Bronchial epithelial cell (primary cell): ENCODE measurements at regions not wholly inside any gene's neighbourhood (a gene's known extent, or its start where the extent isn't known, plus 50 kb on each side); places are given as distances from the start of the nearest gene placed in this dataset.

ENCODE experiments used
- DNase-seq: peaks from one replicate; pipeline ENCODE4 v3.0.0-alpha.2; 2010; ENCODE audit warnings: low read depth
- FAIRE-seq: peaks from 2 replicates; lab custom pipeline; 2011; peaks lifted over from hg19 to GRCh38; lab: Jason Lieb, UNC
- H3K27me3 ChIP-seq: 2 replicates; pipeline ENCODE4 v1.5.1; 2011; ENCODE audit warnings: low read length; ENCODE audit not compliant: control insufficient read depth, insufficient read depth
- H3K36me3 ChIP-seq: 2 replicates; pipeline ENCODE4 v1.5.1; 2011; ENCODE audit warnings: low read length; ENCODE audit not compliant: control insufficient read depth, insufficient read depth
- H3K4me3 ChIP-seq: 2 replicates; pipeline ENCODE4 v1.5.1; 2011; ENCODE audit warnings: mild to moderate bottlenecking, low read depth, low read length, control low read depth
- TF ChIP-seq, protein P1 (sequence below): IDR thresholded peaks from 2 replicates; pipeline ENCODE4 v1.5.1; 2011; ENCODE audit warnings: mild to moderate bottlenecking, moderate library complexity, low read length, control low read depth, inconsistent platforms; ENCODE audit not compliant: insufficient read depth, severe bottlenecking

DNA sequence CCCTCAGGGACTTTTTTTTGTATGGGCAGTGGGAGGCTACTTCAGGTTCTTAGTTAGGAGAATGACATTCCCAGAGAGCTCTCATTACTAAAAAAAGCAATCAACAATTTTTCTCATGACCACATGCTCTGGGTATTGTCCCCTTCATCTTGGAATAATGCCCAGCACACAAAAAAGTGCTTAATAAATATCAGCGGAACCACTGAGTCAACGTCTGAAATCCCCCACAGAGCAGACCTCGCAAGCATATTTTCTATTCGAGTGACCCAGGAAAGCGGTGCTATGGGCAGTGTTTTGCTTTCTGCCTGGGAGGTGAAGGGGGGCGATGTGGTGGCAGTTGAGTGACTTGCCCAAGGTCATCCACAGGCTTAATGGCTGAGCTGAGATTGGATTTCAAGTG lies 493.4 kb upstream of the ZMIZ1 start:
- peaks cover 5% of the 10 kb centered on the region for H3K27me3 ChIP-seq
- no peaks in the 10 kb centered on the region for H3K36me3 ChIP-seq
- TF ChIP-seq, protein P1, sequence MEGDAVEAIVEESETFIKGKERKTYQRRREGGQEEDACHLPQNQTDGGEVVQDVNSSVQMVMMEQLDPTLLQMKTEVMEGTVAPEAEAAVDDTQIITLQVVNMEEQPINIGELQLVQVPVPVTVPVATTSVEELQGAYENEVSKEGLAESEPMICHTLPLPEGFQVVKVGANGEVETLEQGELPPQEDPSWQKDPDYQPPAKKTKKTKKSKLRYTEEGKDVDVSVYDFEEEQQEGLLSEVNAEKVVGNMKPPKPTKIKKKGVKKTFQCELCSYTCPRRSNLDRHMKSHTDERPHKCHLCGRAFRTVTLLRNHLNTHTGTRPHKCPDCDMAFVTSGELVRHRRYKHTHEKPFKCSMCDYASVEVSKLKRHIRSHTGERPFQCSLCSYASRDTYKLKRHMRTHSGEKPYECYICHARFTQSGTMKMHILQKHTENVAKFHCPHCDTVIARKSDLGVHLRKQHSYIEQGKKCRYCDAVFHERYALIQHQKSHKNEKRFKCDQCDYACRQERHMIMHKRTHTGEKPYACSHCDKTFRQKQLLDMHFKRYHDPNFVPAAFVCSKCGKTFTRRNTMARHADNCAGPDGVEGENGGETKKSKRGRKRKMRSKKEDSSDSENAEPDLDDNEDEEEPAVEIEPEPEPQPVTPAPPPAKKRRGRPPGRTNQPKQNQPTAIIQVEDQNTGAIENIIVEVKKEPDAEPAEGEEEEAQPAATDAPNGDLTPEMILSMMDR = no peak
- no peak overlapping the region for H3K4me3 ChIP-seq
- DNase-seq (no peak), FAIRE-seq (no peak)

DNA sequence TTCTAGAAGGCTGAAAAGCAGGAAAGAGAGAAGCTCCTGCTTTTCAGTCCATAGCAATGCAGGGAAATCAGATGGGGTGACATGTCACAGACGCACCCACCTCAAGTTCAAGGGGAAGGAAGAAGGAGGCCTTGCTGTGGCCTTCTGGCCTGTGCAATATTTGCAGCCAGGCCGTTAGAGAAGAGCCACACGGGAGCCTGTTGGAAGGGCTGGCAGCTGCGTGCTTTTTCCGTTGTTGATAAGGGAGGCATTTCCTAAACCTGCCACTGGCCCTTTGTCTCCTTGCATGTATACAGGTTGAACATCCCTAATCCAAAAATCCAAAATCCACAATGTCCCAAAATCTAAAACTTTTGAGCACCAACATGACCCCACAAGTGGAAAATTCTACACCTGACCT lies 492.5 kb upstream of the ZMIZ1 start:
- TF ChIP-seq, protein P1 = no peak
- no peak for DNase-seq
- Histone ChIP-seq H3K27me3 (peaks cover 5% of the 10 kb centered on the region), H3K36me3 (no peaks in the 10 kb centered on the region), H3K4me3 (no peak overlapping the region)
- FAIRE-seq = no peak

DNA sequence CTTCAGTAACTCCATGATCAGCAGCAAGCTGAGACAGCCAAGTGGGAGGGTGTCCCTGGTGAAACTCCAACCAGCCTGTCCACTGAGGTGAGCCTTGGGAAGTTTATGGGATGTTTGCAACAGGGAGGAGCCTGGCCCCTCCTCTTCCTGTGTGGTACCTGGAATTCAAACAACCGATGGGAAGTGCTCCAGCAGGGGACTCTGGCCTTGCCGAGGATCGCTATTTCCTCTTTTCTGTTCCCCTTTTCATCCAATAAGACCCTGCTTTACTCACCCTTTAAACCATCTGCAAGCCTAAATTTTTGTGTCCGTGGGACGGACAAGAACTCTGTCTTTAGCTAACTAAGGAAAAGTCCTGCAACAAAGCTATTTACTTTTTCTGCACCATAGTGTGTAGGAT lies 491.1 kb upstream of the ZMIZ1 start:
- Histone ChIP-seq H3K4me3 (no peak overlapping the region), H3K36me3 (no peaks in the 10 kb centered on the region), H3K27me3 (peaks cover 2% of the 10 kb centered on the region)
- TF ChIP-seq, protein P1 = no peak
- DNase-seq (no peak), FAIRE-seq (no peak)

DNA sequence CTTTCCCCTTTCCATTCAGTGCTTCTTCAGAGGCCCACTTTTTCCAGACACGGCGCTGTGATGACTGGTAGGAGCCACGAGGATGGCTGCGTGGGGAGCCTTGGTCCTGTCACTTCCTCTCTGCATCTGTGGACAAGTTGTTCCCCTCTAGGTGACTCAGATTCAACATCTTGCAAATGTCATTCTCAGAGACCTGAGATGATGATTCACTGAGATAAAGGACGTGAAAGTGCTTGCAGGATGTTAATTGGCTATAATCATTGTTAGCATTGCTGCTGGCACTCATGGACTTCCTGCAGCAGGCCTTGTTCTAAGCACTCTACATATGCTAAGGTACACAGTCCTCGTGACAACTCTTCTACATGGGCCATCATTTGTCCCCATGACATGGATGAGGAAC lies 489.8 kb upstream of the ZMIZ1 start:
- H3K36me3 ChIP-seq = no peaks in the 10 kb centered on the region
- peaks cover 2% of the 10 kb centered on the region for H3K27me3 ChIP-seq
- no peak overlapping the region for H3K4me3 ChIP-seq
- TF ChIP-seq, protein P1 = no peak
- peak; percentile 76 for DNase-seq
- FAIRE-seq = no peak

DNA sequence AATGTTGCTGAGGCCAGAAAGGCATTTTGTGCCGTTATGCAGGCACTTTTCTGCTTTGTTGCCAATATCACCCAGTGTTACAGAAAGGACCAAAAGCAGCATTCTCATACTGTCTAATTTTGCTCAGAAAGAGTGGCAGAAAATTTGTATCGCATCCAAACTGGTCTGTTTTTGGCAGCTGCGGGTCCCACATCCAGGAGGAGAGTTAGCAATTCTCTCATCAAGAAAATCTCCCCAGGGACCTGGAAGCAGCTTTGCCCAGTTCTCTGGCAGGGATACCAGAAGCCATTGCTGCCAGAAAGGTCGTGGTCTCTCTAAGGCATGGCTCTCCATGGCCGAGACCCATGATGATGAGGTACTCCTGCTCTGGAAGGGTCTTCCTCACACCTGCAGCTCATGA lies 489.2 kb upstream of the ZMIZ1 start:
- FAIRE-seq (no peak), DNase-seq (no peak)
- Histone ChIP-seq H3K36me3 (no peaks in the 10 kb centered on the region), H3K4me3 (no peak overlapping the region), H3K27me3 (peaks cover 2% of the 10 kb centered on the region)
- TF ChIP-seq, protein P1 = no peak

DNA sequence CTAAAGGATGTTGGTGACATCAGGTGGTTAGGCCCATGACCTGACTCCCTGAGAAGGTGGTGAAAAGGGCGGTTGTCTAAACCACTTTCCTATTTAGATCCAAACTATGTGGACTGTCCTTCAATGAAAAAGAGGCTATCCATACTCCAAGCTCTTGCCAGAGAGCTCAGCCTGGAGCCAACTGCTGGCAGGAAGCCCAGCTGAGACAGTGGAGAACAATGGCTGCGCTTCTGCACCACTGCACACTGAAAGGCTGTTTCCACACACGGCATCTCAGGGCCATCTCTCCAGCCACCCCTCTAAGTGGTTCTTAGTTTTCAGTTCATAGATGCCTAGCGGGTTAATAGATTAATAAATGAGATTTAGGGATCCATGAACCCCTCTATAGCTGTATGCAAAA lies 488.8 kb upstream of the ZMIZ1 start:
- no peak for FAIRE-seq
- no peak for DNase-seq
- TF ChIP-seq, protein P1 = no peak
- H3K36me3 ChIP-seq = no peaks in the 10 kb centered on the region
- no peak overlapping the region for H3K4me3 ChIP-seq
- peaks cover 4% of the 10 kb centered on the region for H3K27me3 ChIP-seq
